ENCODE measurements at regions not wholly inside any gene's neighbourhood (a gene's known extent, or its start where the extent isn't known, plus 50 kb on each side); places are given as distances from the start of the nearest gene placed in this dataset.

DNA sequence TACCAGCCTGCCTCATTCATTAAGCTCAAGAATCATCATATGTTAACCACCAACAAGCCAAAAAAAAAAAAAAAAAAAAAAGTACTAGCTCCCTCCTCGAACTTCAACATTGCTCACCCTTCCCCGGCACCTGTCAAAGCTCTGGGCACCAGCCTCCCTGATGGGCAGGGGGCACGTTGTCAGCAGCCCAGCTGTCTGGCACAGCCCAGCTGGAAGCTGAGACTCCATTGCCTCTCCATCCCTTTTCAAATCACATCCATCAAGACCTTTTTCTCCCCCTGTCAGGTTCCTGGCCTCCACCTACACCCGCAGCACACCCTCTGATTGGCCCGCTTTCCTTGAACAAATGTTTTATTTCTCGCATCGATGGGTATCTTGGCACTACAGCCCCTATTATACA is 913.3 kb upstream of the AUTS2 start:
- TF ChIP-seq, protein P1, sequence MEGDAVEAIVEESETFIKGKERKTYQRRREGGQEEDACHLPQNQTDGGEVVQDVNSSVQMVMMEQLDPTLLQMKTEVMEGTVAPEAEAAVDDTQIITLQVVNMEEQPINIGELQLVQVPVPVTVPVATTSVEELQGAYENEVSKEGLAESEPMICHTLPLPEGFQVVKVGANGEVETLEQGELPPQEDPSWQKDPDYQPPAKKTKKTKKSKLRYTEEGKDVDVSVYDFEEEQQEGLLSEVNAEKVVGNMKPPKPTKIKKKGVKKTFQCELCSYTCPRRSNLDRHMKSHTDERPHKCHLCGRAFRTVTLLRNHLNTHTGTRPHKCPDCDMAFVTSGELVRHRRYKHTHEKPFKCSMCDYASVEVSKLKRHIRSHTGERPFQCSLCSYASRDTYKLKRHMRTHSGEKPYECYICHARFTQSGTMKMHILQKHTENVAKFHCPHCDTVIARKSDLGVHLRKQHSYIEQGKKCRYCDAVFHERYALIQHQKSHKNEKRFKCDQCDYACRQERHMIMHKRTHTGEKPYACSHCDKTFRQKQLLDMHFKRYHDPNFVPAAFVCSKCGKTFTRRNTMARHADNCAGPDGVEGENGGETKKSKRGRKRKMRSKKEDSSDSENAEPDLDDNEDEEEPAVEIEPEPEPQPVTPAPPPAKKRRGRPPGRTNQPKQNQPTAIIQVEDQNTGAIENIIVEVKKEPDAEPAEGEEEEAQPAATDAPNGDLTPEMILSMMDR (IDR thresholded peaks at IDR 0.05; ENCODE audit: low read depth, low read length, poor library complexity, severe bottlenecking): no peak
- no peak for TF ChIP-seq EZH2phosphoT487 (IDR thresholded peaks at IDR 0.05; ENCODE audit: borderline replicate concordance, low read length)

All from DOHH2 (cell line).